ENCODE measurements at regions not wholly inside any gene's neighbourhood (a gene's known extent, or its start where the extent isn't known, plus 50 kb on each side); places are given as distances from the start of the nearest gene placed in this dataset.

DNA sequence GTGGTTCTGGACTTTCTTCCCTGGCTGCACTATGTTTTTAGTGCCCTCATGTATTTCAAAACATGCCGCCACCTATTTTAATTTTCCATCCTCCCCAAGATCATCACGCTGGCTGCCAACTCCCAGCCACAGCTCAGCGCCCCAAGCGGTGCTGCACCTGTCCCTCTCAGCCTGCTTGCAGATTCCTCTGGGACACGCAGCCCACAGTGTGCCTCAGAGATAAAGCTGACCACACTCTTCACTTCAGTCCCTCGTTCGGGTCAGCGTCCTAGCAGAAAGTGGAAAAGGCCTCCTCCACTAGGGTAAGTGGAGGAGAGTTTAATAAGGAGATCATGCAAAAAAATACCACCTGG is 56.2 kb upstream of the CKS2 start:
- Histone ChIP-seq H3K27ac (ENCODE audit: insufficient read depth, low read depth, low read length, poor library complexity, severe bottlenecking) (no peak overlapping the region), H3K27me3 (ENCODE audit: control insufficient read depth, insufficient read depth, low read length, poor library complexity, severe bottlenecking) (no peaks in the 10 kb centered on the region), H3K4me3 (ENCODE audit: insufficient read depth, low read depth, low read length) (no peak overlapping the region), H3K4me1 (ENCODE audit: control insufficient read depth, insufficient read depth, low read length) (no peaks in the 10 kb centered on the region), H3K9me3 (ENCODE audit: control insufficient read depth, low read length) (no peaks in the 10 kb centered on the region), H3K36me3 (ENCODE audit: control insufficient read depth, insufficient read depth, low read length) (no peaks in the 10 kb centered on the region)
- WGBS, 2 experiments: 90% methylated on average over 6 to 8 of the region's 8 CpGs

DNA sequence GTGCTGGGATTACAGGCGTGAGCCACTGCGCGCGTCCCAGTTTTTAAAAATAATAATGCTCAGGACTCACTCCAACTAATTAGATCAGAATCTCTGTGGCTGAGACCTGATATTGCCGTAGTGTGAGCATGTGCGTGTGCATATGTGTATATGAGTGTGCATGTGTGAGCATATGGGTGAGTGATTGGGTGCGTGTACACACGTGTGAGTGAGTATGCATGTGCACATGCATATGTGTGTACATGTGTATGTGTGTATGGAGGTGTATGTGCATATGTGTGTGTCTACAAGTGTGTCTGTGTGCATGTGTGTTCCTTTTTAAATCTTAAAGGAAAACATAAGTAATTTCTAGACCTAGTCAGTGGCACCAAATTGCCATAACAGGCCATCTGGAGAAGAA is 54.8 kb upstream of the CKS2 start:
- Histone ChIP-seq H3K27me3 (ENCODE audit: control insufficient read depth, insufficient read depth, low read length, poor library complexity, severe bottlenecking) (no peaks in the 10 kb centered on the region), H3K27ac (ENCODE audit: insufficient read depth, low read depth, low read length, poor library complexity, severe bottlenecking) (no peak overlapping the region), H3K36me3 (ENCODE audit: control insufficient read depth, insufficient read depth, low read length) (no peaks in the 10 kb centered on the region), H3K9me3 (ENCODE audit: control insufficient read depth, low read length) (no peaks in the 10 kb centered on the region), H3K4me3 (ENCODE audit: insufficient read depth, low read depth, low read length) (no peak overlapping the region), H3K4me1 (ENCODE audit: control insufficient read depth, insufficient read depth, low read length) (no peaks in the 10 kb centered on the region)
- WGBS, 2 experiments: 94 to 97% methylated on average over 8 of the region's 8 CpGs

DNA sequence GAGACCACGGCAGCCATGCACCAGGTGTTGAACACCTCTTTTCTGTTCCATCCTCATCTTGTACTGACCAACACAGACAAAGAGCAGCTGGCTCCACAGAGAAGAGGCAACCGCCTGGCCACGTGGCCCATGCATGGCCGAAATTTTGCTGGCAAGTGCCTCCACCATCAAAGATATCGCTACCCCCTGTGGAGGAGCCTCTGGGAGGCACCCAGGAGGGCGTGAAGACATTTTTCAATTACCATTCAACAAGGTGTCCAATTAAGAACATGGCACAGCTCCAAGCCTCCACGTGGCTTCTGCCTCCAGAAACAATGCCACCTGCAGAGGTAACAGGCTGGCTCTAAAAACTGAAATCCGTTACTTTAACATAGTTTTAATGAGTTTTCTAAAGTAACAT is 54.4 kb upstream of the CKS2 start:
- no peak overlapping the region for H3K27ac ChIP-seq (ENCODE audit: insufficient read depth, low read depth, low read length, poor library complexity, severe bottlenecking)
- WGBS, 2 experiments: 87% methylated on average over 7 to 8 of the region's 8 CpGs
- H3K36me3 ChIP-seq (ENCODE audit: control insufficient read depth, insufficient read depth, low read length): no peaks in the 10 kb centered on the region
- H3K4me3 ChIP-seq (ENCODE audit: insufficient read depth, low read depth, low read length): no peak overlapping the region
- no peaks in the 10 kb centered on the region for H3K9me3 ChIP-seq (ENCODE audit: control insufficient read depth, low read length)
- H3K27me3 ChIP-seq (ENCODE audit: control insufficient read depth, insufficient read depth, low read length, poor library complexity, severe bottlenecking): no peaks in the 10 kb centered on the region
- H3K4me1 ChIP-seq (ENCODE audit: control insufficient read depth, insufficient read depth, low read length): no peaks in the 10 kb centered on the region

DNA sequence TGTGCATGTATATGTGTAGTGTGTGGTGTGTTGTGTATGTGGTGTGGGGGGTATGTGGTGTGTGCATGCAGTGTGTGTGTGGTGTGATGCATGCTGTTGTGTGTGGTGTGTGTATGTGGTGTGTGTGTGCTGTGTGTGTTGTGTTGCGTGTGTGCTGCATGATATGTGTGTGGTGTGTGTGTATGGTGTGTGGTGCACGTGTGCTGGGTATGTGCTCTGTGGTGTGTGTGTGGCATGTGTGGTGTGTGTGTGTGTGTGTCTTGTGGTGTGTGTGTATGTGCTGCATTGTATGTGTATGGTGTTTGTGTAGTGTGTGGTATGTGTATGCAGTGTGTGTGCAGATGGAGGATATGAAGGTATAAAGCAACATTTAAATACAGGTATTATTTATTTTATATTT is 50.5 kb upstream of the CKS2 start:
- H3K4me3 ChIP-seq (ENCODE audit: insufficient read depth, low read depth, low read length): no peak overlapping the region
- 88 to 90% methylated on average over 2 of the region's 2 CpGs for WGBS, 2 experiments

More for the DNA sequence above, 50.5 kb upstream of the CKS2 start:
- H3K27ac ChIP-seq (ENCODE audit: insufficient read depth, low read depth, low read length, poor library complexity, severe bottlenecking): no peak overlapping the region
- no peaks in the 10 kb centered on the region for H3K9me3 ChIP-seq (ENCODE audit: control insufficient read depth, low read length)
- no peaks in the 10 kb centered on the region for H3K4me1 ChIP-seq (ENCODE audit: control insufficient read depth, insufficient read depth, low read length)
- no peaks in the 10 kb centered on the region for H3K36me3 ChIP-seq (ENCODE audit: control insufficient read depth, insufficient read depth, low read length)
- no peaks in the 10 kb centered on the region for H3K27me3 ChIP-seq (ENCODE audit: control insufficient read depth, insufficient read depth, low read length, poor library complexity, severe bottlenecking)
